Progenitor cell of endocrine pancreas (in vitro differentiated cells): ENCODE measurements at regions not wholly inside any gene's neighbourhood (a gene's known extent, or its start where the extent isn't known, plus 50 kb on each side); places are given as distances from the start of the nearest gene placed in this dataset.

Experiments
- DNase-seq: peaks from one replicate; pipeline ENCODE4 v3.0.0; 2021; ENCODE audit warnings: low spot score; ENCODE audit not compliant: unreplicated experiment
- H3K27ac Mint-ChIP-seq: 2 replicates; pipeline ENCODE4 v1.8.0; 2021; ENCODE audit warnings: mild to moderate bottlenecking, moderate library complexity, mixed read lengths
- H3K27me3 Mint-ChIP-seq: 2 replicates; pipeline ENCODE4 v1.8.0; 2021; ENCODE audit warnings: mixed read lengths
- H3K36me3 Mint-ChIP-seq: 2 replicates; pipeline ENCODE4 v1.8.0; 2022; ENCODE audit warnings: mixed read lengths; ENCODE audit not compliant: insufficient read depth
- H3K4me1 Mint-ChIP-seq: 2 replicates; pipeline ENCODE4 v1.8.0; 2021; ENCODE audit warnings: low read depth, mixed read lengths
- H3K4me3 Mint-ChIP-seq: 2 replicates; pipeline ENCODE4 v1.8.0; 2021; ENCODE audit warnings: low read depth, mild to moderate bottlenecking, moderate library complexity, mixed read lengths
- H3K9me3 Mint-ChIP-seq: 2 replicates; pipeline ENCODE4 v1.8.0; 2021; ENCODE audit warnings: low read depth, mixed read lengths
- CTCF ChIP-seq: fragments of 200-600 bp; sonication (generic); IDR thresholded peaks from one replicate; pipeline ENCODE4 v1.5.0; 2021; ENCODE audit warnings: antibody characterized with exemption, mild to moderate bottlenecking; ENCODE audit not compliant: unreplicated experiment

- no peaks in the 10 kb centered on the region for H3K9me3 Mint-ChIP-seq
- no peak for DNase-seq
- no peak for TF ChIP-seq CTCF
- H3K36me3 Mint-ChIP-seq, result no peaks in the 10 kb centered on the region
- H3K4me1 Mint-ChIP-seq, result no peaks in the 10 kb centered on the region
- no peak overlapping the region for H3K4me3 Mint-ChIP-seq
- H3K27me3 Mint-ChIP-seq, result no peaks in the 10 kb centered on the region
- H3K27ac Mint-ChIP-seq, result no peak overlapping the region
These were observed 347.5 kb upstream of the RBMS3 start for GRCh38 chr3:28933337-28933736.

- Mint-ChIP-seq H3K27ac (no peak overlapping the region), H3K36me3 (no peaks in the 10 kb centered on the region), H3K4me3 (no peak overlapping the region), H3K27me3 (no peaks in the 10 kb centered on the region), H3K9me3 (no peaks in the 10 kb centered on the region), H3K4me1 (no peaks in the 10 kb centered on the region)
- no peak for DNase-seq
- no peak for TF ChIP-seq CTCF
These were observed 346.6 kb upstream of the RBMS3 start for GRCh38 chr3:28934126-28934813.

GRCh38 chr3:28935146-28935545 lies 345.7 kb upstream of the RBMS3 start:
- no peaks in the 10 kb centered on the region for H3K4me1 Mint-ChIP-seq
- no peaks in the 10 kb centered on the region for H3K36me3 Mint-ChIP-seq
- no peak overlapping the region for H3K27ac Mint-ChIP-seq
- H3K9me3 Mint-ChIP-seq, result no peaks in the 10 kb centered on the region
- no peak overlapping the region for H3K4me3 Mint-ChIP-seq
- DNase-seq, result no peak
- no peaks in the 10 kb centered on the region for H3K27me3 Mint-ChIP-seq
- no peak for TF ChIP-seq CTCF

- Mint-ChIP-seq H3K4me1 (no peaks in the 10 kb centered on the region), H3K4me3 (no peak overlapping the region), H3K27ac (no peak overlapping the region), H3K36me3 (no peaks in the 10 kb centered on the region), H3K27me3 (no peaks in the 10 kb centered on the region), H3K9me3 (no peaks in the 10 kb centered on the region)
- DNase-seq, result no peak
- TF ChIP-seq CTCF, result no peak
These were observed 344.7 kb upstream of the RBMS3 start for GRCh38 chr3:28936154-28936553.

GRCh38 chr3:28940530-28940929 lies 340.3 kb upstream of the RBMS3 start:
- no peak for TF ChIP-seq CTCF
- H3K27me3 Mint-ChIP-seq, result no peaks in the 10 kb centered on the region
- no peaks in the 10 kb centered on the region for H3K9me3 Mint-ChIP-seq
- H3K36me3 Mint-ChIP-seq, result no peaks in the 10 kb centered on the region
- DNase-seq, result no peak
- H3K4me1 Mint-ChIP-seq, result peaks cover 4% of the 10 kb centered on the region
- no peak overlapping the region for H3K4me3 Mint-ChIP-seq
- H3K27ac Mint-ChIP-seq, result no peak overlapping the region
